ENCODE measurements at regions not wholly inside any gene's neighbourhood (a gene's known extent, or its start where the extent isn't known, plus 50 kb on each side); places are given as distances from the start of the nearest gene placed in this dataset.
"Not testable (repeated sequence)": the region's sequence is repeated elsewhere in the genome, so short reads cannot be mapped to it uniquely, and the experiment has no call there.

GRCh38 chr1:143610196-143610595 is 361.6 kb downstream of the FAM72C start:
- DNase-seq (ENCODE audit: low spot score): no peak

GRCh38 chr1:143604887-143605286 is 366.9 kb downstream of the FAM72C start:
- no peak for DNase-seq (ENCODE audit: low spot score)

GRCh38 chr1:143584508-143584907 is 387.3 kb downstream of the FAM72C start:
- DNase-seq (ENCODE audit: low spot score): no peak

GRCh38 chr1:143574891-143575520 is 396.8 kb downstream of the FAM72C start:
- no peak for DNase-seq (ENCODE audit: low spot score)

GRCh38 chr1:143572661-143573060 is 399.1 kb downstream of the FAM72C start:
- not testable (repeated sequence) for DNase-seq (ENCODE audit: low spot score)

GRCh38 chr1:143563761-143564160 is 408.0 kb downstream of the FAM72C start:
- not testable (repeated sequence) for DNase-seq (ENCODE audit: low spot score)

- DNase-seq (ENCODE audit: low spot score): no peak
Measured at GRCh38 chr1:143553627-143554026, 418.2 kb downstream of the FAM72C start.

GRCh38 chr1:143504703-143505102 is 467.1 kb downstream of the FAM72C start:
- not testable (repeated sequence) for DNase-seq (ENCODE audit: low spot score)

GRCh38 chr1:143504080-143504479 is 467.7 kb downstream of the FAM72C start:
- DNase-seq (ENCODE audit: low spot score): not testable (repeated sequence)

GRCh38 chr1:143503048-143503447 is 468.7 kb downstream of the FAM72C start:
- not testable (repeated sequence) for DNase-seq (ENCODE audit: low spot score)

GRCh38 chr1:143502038-143502437 is 469.7 kb downstream of the FAM72C start:
- DNase-seq (ENCODE audit: low spot score): not testable (repeated sequence)

GRCh38 chr1:143498059-143498749 is 473.6 kb downstream of the FAM72C start:
- DNase-seq (ENCODE audit: low spot score): not testable (repeated sequence)

- DNase-seq (ENCODE audit: low spot score): no peak
Measured at GRCh38 chr1:143497374-143497747, 474.4 kb downstream of the FAM72C start.

- DNase-seq (ENCODE audit: low spot score): not testable (repeated sequence)
Measured at GRCh38 chr1:143496526-143497373, 475.0 kb downstream of the FAM72C start.

Measured in GM03348 (cell line).